GM18873 (cell line): ENCODE measurements at regions not wholly inside any gene's neighbourhood (a gene's known extent, or its start where the extent isn't known, plus 50 kb on each side); places are given as distances from the start of the nearest gene placed in this dataset.
"Not testable (repeated sequence)": the region's sequence is repeated elsewhere in the genome, so short reads cannot be mapped to it uniquely, and the experiment has no call there.

Experiments used
- ATAC-seq: cut with Tn5 transposase; IDR thresholded peaks from one replicate; pipeline ENCODE4 v1.9.1; 2021; ENCODE audit warnings: mild to moderate bottlenecking, moderate library complexity, moderate number of reproducible peaks; ENCODE audit not compliant: unreplicated experiment, low FRiP score

DNA sequence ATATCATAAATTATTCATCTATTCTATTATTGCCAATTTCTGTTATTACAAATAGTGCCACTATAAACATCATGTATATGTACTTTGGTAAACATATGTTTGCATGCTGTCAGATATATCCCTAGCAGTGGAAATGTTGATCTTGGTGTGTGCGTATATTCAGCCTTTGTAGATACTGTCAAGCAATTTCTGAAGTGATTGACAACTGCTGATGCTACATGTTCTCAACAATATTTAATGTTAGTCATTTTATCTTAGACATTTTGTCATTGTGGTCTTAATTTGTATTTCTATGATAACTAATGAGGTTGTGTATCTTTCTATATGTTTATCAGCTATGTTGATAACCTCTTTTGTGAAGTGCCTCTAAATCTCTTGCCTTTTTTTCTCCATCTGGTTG is 186.5 kb upstream of the NRG3 start:
- ATAC-seq = no peak

DNA sequence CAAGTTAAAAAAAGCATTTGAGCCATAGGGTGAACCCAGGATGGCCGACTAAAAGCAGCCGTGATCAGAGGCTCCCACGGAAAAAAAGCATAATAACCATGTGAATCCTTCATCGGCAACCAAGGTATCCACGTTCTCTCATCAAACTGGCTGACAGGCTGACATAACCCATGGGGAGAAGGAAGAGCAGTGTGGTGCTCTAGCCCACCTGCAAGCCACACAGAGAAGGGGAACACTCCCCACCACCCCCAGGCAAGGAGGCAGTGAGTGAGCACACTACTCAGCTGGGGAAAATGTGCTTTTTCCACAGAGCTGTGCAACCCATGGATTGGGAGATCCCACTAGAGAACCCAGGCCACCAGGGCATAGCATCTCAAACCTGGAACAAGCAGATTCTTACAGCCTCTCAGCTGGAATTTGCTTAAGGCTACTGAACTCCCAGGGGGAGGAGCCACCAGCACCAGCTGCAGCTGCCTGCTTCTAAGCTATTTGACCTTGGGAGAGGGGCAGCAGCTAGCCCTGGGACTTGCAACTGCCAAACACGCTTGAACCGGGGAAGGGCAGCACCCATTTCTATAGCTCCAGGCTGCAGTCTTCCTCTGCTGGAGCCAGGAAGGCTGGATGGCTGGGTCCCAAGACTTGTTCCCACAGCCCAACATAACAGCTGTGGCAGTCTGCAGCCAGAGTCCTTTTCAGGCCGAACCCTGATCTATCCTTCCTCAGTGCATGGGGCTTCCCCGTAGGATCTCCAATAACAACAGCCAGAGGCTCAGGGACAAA is 178.2 kb upstream of the NRG3 start:
- ATAC-seq = no peak

DNA sequence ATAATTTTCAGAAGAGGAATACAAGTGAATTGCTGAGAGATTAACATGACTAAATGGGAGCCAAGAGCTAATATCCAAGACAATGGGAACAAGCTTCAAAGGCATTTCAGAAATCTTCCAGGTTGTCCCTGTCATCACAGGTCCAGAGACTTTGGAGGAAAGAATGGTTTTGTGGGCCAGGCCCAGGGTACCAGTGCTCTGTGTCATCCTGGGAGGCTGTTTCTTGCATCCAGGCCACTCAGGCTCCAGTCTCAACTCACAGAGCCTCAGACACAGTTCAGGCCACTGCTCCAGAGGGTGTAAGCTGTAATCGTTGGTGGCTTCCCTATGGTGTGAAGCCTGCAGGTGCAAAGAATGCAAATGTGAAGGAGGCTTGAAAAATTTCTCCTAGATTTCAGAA is 170.4 kb upstream of the NRG3 start:
- ATAC-seq = no peak

DNA sequence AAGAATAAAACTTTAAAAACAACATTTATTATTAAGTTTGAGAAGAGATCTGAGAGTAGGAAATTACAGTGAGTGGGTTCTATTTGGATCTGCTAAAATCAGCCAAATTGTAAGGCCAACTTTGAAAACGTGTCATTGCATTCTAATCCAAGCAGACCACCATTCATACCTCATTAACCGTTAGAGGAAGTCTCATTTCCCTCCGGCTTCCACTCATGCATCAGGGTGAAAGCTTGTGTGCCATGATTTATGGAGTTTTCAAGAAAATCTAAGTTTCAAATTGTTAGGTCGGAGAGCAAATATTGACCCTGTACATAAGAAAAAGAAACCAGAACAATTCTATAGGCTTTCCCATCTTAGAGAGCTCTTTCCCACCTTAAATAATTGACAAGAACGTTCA is 166.6 kb upstream of the NRG3 start:
- ATAC-seq = no peak

DNA sequence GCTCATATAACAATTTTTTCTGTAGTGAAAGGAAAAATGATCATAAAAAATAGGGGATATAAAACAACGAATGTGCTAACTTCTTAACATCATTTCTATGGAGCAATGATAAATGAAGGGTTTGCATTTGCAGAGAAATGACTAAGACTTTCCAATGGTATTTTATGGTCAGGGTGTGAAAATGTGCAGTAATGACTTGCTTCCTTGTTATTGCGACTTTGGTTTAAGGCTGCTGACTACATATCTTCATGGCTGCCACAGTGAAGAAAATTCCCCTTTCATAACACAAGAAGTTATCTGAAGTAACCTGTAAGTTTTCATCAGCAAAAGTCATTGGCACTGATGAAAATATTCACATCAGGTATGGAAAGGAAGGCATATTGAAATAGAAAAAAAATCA is 166.1 kb upstream of the NRG3 start:
- ATAC-seq = no peak

DNA sequence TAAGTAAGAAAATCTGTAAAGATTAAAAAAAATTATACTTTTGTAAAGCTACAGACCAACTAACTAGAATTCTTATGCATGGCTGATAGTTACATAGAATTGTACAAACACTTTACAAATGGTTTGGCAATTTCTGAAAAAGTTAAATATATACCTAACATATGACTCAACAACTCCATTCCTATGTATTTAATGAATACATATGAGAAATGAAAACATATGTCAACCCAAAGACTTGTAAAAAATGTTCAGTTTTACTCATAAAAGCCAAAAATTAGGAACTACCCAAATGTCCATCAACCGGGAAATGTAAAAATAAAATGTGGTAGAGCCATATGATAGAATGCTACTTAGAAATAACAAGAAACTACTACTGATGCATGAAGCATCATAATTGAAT is 152.6 kb upstream of the NRG3 start:
- no peak for ATAC-seq

DNA sequence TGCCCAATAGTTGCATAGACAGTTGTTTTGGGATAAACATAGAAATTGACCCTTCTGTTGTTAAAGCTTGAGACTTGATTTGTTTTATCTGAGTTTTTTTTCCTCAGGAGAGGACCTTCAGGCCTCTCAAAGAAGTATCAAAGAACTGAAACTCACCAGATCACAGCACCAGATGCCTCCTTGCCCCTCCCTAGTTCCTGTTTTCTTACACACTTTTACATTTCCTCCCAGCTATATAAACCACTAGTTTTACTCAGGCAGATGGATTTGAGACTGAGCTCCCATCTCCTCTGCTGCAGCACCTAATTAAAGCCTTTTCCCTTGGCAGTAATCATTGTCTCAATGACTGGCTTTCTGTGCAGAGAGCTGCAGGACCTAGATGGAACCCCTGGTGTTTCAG is 150.6 kb upstream of the NRG3 start:
- ATAC-seq = no peak

DNA sequence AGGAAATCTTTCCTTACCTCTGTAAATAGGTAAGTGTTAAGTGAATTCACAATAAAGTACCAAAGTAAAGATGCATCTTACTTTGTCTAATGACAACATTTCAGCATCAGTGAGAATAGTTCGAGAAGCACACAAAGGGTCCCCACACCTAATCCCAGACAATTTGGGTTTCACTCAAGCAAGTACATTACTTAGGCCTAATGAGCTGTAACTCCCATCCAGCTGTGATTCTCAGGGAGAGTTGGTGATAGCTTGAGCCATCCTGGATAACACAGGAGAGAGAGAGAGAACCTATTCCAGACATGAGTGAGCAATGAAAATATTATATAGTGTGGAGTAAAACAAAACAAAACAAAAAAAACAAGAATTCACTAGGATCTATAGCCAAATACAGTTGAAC is 149.1 kb upstream of the NRG3 start:
- no peak for ATAC-seq

DNA sequence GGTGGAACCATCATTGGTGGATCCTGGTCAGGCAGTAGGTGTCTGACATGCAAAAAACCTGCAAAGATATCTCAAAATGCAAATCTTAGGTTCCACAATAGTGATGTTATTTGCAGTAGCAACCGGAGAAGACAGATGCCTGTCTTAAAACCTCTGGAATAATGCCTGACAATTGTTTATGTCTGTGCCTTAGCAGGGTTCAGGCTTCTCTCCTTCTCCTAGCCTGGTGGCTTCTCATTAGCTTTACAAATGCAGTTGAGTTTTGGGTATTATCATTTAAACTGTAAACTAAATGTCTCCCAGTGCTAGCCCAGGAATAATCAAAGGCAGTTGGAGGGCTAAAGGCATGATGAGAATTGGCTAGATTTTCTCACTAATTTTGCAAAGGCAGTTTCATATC is 146.3 kb upstream of the NRG3 start:
- ATAC-seq = no peak

DNA sequence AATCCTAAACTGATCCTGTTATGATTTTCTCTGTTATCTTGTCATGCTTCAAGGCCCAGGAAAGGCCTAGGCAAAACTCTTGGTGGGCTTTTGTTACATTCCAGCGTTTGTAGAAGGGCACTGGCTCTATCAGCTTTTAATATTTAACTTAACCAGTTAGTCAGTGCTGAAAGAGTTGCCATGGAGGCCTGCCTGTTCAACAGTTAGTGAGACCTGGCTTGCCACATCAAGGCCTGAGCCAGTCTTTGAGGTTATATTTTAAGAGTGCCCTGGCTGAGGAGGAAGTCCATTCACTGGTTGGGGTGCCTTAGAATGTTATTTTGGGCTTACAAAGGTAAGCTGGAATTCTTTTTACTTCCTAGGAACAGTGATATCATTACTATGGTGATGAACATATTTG is 144.1 kb upstream of the NRG3 start:
- no peak for ATAC-seq

DNA sequence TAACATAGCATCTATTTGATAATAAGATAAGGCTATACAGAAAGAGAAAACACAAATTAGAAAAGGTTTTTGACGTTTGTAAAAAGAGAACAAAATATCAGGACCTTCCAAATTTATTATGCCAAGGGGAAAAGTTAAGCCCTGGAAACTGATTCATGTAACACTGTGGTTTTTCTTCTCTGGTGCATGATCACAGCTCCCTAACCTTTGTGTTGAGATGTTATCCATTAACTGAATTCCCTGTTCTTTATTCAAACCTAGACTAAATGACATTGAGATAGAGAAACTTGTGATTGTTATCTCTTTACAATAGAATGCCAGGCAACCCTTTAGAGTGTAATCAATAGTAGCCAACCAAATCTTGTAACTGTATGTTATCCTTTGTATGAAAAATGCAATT is 141.5 kb upstream of the NRG3 start:
- ATAC-seq = no peak

DNA sequence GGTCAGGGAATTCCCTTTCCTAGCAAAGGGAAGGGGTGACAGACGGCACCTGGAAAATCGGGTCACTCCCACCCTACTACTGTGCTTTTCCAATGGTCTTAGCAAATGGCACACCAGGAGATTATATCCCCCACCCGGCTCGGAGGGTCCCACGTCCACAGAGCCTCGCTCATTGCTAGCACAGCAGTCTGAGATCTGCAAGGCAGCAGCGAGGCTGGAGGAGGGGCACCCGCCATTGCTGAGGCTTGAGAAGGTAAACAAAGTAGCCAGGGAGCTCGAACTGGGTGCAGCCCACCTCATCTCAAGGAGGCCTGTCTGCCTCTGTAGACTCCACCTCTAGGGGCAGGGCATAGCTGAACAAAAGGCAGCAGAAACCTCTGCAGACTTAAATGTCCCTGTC is 139.8 kb upstream of the NRG3 start:
- not testable (repeated sequence) for ATAC-seq

DNA sequence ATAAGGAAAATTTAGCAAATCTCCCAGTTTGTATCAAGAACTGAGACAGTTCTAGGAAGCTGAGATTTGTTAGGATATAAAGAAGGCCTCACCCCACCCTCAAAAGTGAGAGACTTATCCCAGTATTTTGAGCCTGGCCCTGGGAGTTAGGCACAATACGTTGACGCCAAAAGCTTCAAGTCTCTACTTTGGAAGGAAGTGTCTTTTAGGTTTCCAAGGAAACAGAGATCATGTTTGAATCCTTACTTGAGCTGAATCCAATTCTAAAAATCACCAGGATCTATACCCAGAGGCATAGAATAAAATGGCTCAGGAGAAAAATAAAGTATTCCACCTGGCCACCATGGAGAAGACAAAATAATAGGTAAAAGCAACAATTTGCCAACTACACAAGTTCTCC is 115.9 kb upstream of the NRG3 start:
- no peak for ATAC-seq

DNA sequence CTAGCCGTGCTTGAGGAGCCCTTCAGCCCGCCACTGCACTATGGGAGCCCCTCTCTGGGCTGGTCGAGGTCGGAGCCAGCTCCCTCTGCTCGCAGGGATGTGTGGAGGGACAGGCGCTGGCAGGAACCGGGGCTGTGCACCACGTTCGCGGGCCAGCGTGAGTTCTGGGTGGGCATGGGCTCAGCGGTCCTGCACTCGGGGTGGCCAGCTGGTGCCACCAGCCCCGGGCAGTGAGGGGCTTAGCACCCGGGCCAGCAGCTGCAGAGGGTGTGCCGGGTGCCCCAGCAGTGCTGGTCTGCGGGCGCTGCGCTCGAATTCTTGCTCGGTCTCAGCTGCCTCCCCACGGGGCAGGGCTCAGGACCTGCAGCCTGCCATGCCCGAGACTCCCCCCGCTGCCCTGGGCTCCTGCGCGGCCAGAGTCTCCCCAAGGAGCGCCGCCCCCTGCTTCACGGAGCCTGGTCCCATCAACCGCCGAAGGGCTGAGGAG is 90.8 kb upstream of the NRG3 start:
- ATAC-seq = no peak

DNA sequence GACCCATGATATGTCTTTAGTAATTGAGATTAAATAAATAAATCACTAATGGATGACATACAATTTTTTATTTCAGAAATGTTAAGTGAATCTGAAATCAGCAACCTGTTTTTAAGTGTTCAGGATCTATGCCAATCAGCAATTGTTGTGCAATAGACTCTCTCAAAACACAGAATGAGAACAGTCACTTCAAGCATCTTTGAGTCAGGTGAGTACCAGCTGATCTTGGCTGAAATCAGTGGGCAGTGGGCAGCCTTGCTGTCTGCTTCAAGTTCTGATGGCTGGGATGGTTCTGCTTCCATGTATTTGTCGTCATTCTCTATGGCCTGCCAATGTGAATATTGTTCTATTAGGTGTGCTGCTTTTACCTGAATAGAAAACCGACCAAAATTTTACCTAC is 82.3 kb upstream of the NRG3 start:
- no peak for ATAC-seq

DNA sequence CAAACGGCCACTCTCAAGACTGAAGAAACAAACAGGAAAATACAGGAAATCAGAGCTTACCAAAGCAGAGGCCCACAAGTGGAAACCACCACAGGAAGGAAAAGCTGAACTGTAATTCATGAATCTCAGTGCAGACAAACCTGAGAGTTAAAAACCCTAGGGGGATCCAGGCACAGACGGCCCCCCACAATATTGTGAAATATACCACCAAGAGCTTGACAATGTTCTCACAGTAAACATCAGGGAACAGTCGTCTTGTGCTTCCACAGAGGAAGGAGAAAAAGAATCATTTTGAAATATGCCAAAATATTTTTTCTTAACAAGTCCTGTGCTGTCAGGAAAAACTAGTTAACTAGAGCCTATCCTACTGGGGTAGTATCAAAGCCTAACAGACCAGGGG is 68.2 kb upstream of the NRG3 start:
- no peak for ATAC-seq

DNA sequence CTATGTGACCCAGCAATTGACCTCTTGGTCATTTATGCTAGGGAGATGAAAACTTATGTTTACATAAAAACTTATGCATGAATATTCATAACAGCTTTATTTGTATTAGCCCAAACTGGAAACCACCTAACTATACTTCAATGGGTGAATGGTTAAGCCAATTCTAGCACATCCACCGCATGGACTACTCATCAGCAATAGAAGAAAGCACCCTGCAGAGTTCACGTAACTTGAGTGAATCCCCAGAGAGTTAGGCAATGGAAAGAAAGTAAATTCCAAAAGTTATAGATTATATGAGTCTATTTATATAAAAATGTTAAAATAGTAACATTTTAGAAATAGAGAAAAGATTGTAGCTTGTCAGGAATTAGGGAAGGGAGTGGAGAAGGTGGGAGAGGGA is 60.2 kb upstream of the NRG3 start:
- ATAC-seq = no peak

DNA sequence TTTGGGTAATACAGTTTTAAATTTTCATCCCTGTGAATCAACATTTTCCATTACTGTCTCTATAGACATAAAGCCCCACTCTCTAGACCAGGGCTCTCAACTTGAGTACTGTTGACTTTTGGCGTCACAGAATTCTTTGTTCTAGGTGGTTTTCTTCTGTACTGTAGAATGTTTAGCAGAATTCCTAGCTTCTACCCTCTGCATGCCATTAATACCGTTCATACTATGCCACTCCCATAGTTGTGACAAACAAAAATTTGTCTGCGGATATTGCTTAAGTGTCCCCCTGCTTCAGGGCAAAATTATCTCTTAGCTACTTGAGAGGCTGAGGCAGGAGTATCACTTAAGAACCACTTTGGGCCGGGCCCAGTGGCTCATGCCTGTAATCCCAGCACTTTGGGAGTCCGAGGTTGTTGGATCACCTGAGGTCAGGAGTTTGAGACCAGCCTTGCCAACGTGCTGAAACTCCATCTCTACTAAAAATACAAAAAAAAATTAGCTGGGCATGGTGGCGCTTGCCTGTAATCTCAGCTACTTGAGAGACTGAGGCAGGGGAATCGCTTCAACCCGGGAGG is 57.3 kb upstream of the NRG3 start:
- ATAC-seq = no peak

DNA sequence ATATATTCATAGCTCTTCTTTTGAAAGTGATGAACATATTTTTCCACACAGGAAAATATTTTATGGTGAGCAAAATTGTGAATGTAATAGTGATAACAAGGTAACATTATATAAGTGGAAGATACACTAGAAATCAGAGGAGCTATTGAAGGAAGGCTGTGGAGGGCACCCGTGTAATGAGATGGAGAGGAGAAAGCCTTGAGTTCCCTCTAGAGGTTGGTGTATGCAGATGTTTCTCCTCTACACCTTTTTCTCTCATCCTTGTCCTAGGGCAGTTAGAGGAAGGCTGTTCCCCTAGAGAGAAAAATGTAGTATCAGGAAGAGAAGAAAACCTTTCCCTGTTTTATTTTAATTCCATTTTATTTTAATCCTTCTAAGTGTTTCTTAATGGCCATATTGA is 54.6 kb upstream of the NRG3 start:
- no peak for ATAC-seq
